NCI-H1694 (cell line): ENCODE measurements at regions not wholly inside any gene's neighbourhood (a gene's known extent, or its start where the extent isn't known, plus 50 kb on each side); places are given as distances from the start of the nearest gene placed in this dataset.
"Not testable (repeated sequence)": the region's sequence is repeated elsewhere in the genome, so short reads cannot be mapped to it uniquely, and the experiment has no call there.

Source experiments
- DNase-seq: peaks from one replicate; lab custom pipeline; 2025; lab: John Stamatoyannopoulos, UW

- DNase-seq: no peak
These were observed 150.2 kb upstream of the ZEB2 start for GRCh38 chr2:144670080-144670479.

- no peak for DNase-seq
These were observed 149.5 kb upstream of the ZEB2 start for GRCh38 chr2:144669196-144669987.

- no peak for DNase-seq
These were observed 148.7 kb upstream of the ZEB2 start for GRCh38 chr2:144668493-144669110.

- DNase-seq: no peak
These were observed 146.1 kb upstream of the ZEB2 start for GRCh38 chr2:144666032-144666431.

- no peak for DNase-seq
These were observed 143.3 kb upstream of the ZEB2 start for GRCh38 chr2:144663207-144663606.

- no peak for DNase-seq
These were observed 140.8 kb upstream of the ZEB2 start for GRCh38 chr2:144660518-144661316.

- DNase-seq: no peak
These were observed 139.9 kb upstream of the ZEB2 start for GRCh38 chr2:144659731-144660275.

GRCh38 chr2:144654523-144654922, 134.6 kb upstream of the ZEB2 start:
- DNase-seq: no peak

- no peak for DNase-seq
These were observed 131.0 kb upstream of the ZEB2 start for GRCh38 chr2:144650907-144651306.

- no peak for DNase-seq
These were observed 129.0 kb upstream of the ZEB2 start for GRCh38 chr2:144648837-144649465.

GRCh38 chr2:144645083-144645778, 125.3 kb upstream of the ZEB2 start:
- no peak for DNase-seq

GRCh38 chr2:144644549-144644948, 124.6 kb upstream of the ZEB2 start:
- no peak for DNase-seq

- no peak for DNase-seq
These were observed 123.8 kb upstream of the ZEB2 start for GRCh38 chr2:144643537-144644336.

GRCh38 chr2:144642856-144643255, 122.9 kb upstream of the ZEB2 start:
- no peak for DNase-seq

GRCh38 chr2:144642131-144642530, 122.2 kb upstream of the ZEB2 start:
- DNase-seq: no peak

GRCh38 chr2:144638250-144638649, 118.3 kb upstream of the ZEB2 start:
- not testable (repeated sequence) for DNase-seq

- DNase-seq: not testable (repeated sequence)
These were observed 116.9 kb upstream of the ZEB2 start for GRCh38 chr2:144636860-144637259.

- DNase-seq: no peak
These were observed 112.9 kb upstream of the ZEB2 start for GRCh38 chr2:144632809-144633208.

GRCh38 chr2:144631636-144632035, 111.7 kb upstream of the ZEB2 start:
- no peak for DNase-seq

- no peak for DNase-seq
These were observed 110.7 kb upstream of the ZEB2 start for GRCh38 chr2:144630459-144631215.
